ENCODE measurements at regions not wholly inside any gene's neighbourhood (a gene's known extent, or its start where the extent isn't known, plus 50 kb on each side); places are given as distances from the start of the nearest gene placed in this dataset.

DNA sequence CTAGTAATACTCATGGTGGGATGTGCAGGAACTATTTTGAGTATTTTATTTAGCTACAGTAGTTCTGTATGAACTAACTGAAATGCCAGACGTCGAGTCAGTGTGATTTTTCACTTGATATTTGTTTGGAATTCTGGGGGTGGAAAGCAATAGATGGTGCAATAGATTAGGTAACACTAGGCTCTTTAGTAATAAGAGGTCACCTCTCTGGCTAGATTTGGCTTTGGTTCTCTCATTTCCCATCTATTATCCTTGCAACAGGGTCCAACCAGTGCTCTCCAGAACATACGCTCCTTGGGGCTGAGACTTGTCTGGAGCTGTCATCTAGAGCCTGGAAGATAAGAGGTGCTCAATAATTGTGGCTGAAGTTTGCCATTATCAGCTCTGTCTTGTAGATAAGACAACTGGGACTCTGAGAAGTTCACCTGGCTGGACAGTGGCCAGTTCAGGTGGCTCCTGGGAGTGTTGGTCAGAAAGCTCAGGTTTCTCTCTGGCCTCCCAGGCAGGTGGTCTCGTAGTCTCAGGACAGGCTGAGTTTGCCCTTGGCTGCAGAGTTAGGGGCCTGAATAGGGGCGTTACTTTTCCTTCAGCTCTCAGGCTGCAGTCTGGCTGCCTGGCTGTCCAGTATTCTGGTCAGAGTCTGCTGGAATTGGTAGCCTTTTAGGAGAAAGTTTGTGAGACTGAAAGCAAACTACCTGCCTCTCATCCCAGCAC lies 277.5 kb upstream of the RGMA start:
- TF ChIP-seq EZH2 (IDR thresholded peaks at IDR 0.05; ENCODE audit: borderline replicate concordance, low read depth, low read length, severe bottlenecking), result no peak
- TF ChIP-seq, protein P1, sequence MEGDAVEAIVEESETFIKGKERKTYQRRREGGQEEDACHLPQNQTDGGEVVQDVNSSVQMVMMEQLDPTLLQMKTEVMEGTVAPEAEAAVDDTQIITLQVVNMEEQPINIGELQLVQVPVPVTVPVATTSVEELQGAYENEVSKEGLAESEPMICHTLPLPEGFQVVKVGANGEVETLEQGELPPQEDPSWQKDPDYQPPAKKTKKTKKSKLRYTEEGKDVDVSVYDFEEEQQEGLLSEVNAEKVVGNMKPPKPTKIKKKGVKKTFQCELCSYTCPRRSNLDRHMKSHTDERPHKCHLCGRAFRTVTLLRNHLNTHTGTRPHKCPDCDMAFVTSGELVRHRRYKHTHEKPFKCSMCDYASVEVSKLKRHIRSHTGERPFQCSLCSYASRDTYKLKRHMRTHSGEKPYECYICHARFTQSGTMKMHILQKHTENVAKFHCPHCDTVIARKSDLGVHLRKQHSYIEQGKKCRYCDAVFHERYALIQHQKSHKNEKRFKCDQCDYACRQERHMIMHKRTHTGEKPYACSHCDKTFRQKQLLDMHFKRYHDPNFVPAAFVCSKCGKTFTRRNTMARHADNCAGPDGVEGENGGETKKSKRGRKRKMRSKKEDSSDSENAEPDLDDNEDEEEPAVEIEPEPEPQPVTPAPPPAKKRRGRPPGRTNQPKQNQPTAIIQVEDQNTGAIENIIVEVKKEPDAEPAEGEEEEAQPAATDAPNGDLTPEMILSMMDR (IDR thresholded peaks at IDR 0.05; ENCODE audit: borderline replicate concordance, extremely low read depth, low read length, poor library complexity, severe bottlenecking), result no peak
